Mucosa of gallbladder (tissue), 1 donor: ENCODE measurements at regions not wholly inside any gene's neighbourhood (a gene's known extent, or its start where the extent isn't known, plus 50 kb on each side); places are given as distances from the start of the nearest gene placed in this dataset.

Source experiments
- DNase-seq: peaks from one replicate; pipeline ENCODE4 v3.0.0-alpha.2; 2020; ENCODE audit warnings: low spot score
- donor health status: DM: no; HTN: no; CAD: no.

GRCh38 chr13:84972907-84973306 lies 826.3 kb downstream of the SLITRK6 start:
- DNase-seq, result no peak

- DNase-seq, result no peak
These were observed 836.4 kb downstream of the SLITRK6 start for GRCh38 chr13:84962849-84963248.

- no peak for DNase-seq
These were observed 837.0 kb downstream of the SLITRK6 start for GRCh38 chr13:84962141-84962750.

GRCh38 chr13:84961023-84961422 lies 838.2 kb downstream of the SLITRK6 start:
- no peak for DNase-seq

GRCh38 chr13:84959818-84960217 lies 839.4 kb downstream of the SLITRK6 start:
- no peak for DNase-seq

GRCh38 chr13:84954636-84955035 lies 844.6 kb downstream of the SLITRK6 start:
- no peak for DNase-seq

- DNase-seq, result no peak
These were observed 848.1 kb downstream of the SLITRK6 start for GRCh38 chr13:84951128-84951527.

- no peak for DNase-seq
These were observed 853.0 kb downstream of the SLITRK6 start for GRCh38 chr13:84946192-84946591.

- no peak for DNase-seq
These were observed 858.4 kb downstream of the SLITRK6 start for GRCh38 chr13:84940798-84941197.

- DNase-seq, result no peak
These were observed 859.1 kb downstream of the SLITRK6 start for GRCh38 chr13:84940167-84940566.

GRCh38 chr13:84934911-84935310 lies 864.3 kb downstream of the SLITRK6 start:
- no peak for DNase-seq

GRCh38 chr13:84933797-84934196 lies 865.4 kb downstream of the SLITRK6 start:
- DNase-seq, result no peak

GRCh38 chr13:84931264-84931663 lies 868.0 kb downstream of the SLITRK6 start:
- DNase-seq, result no peak

- no peak for DNase-seq
These were observed 871.6 kb downstream of the SLITRK6 start for GRCh38 chr13:84927442-84928169.

GRCh38 chr13:84925443-84925842 lies 873.8 kb downstream of the SLITRK6 start:
- no peak for DNase-seq

- DNase-seq, result no peak
These were observed 875.4 kb downstream of the SLITRK6 start for GRCh38 chr13:84923831-84924230.

GRCh38 chr13:84917252-84917878 lies 881.9 kb downstream of the SLITRK6 start:
- DNase-seq, result no peak

- DNase-seq, result no peak
These were observed 886.5 kb downstream of the SLITRK6 start for GRCh38 chr13:84912720-84913119.

GRCh38 chr13:84910423-84910822 lies 888.8 kb downstream of the SLITRK6 start:
- DNase-seq, result no peak

GRCh38 chr13:84903391-84903790 lies 895.8 kb downstream of the SLITRK6 start:
- DNase-seq, result no peak

GRCh38 chr13:84902243-84902642 lies 897.0 kb downstream of the SLITRK6 start:
- DNase-seq, result no peak

GRCh38 chr13:84896128-84896527 lies 903.1 kb downstream of the SLITRK6 start:
- peak; percentile 15 for DNase-seq

- DNase-seq, result no peak
These were observed 904.5 kb downstream of the SLITRK6 start for GRCh38 chr13:84894749-84895148.
